Anterior cingulate cortex (tissue), 58 donors: ENCODE measurements at regions not wholly inside any gene's neighbourhood (a gene's known extent, or its start where the extent isn't known, plus 50 kb on each side); places are given as distances from the start of the nearest gene placed in this dataset.

ENCODE experiments used
- DNase-seq, 58 donors: peaks; one replicate each; lab custom pipeline; 2025; lab: John Stamatoyannopoulos, UW

DNA sequence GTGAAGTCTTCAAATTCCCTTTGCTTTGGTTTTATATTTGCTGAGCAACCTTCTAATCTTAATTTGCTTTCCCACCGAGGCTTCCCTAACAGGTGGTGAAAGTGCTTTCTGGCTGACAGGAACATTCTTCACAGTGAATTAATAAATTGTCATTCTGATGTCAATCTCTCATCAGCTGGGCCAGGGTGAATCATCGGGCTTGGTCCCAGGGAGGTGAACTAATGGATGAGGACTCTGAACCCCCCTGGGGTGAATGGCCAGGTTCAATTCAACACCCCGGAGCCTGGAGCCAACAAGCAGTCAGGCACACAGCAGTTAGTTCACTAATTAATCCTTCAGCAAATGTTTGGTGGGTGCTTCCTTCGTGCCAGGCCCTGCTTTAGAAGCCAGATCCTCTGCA is 155.4 kb upstream of the PDGFD start:
- DNase-seq = no peak

DNA sequence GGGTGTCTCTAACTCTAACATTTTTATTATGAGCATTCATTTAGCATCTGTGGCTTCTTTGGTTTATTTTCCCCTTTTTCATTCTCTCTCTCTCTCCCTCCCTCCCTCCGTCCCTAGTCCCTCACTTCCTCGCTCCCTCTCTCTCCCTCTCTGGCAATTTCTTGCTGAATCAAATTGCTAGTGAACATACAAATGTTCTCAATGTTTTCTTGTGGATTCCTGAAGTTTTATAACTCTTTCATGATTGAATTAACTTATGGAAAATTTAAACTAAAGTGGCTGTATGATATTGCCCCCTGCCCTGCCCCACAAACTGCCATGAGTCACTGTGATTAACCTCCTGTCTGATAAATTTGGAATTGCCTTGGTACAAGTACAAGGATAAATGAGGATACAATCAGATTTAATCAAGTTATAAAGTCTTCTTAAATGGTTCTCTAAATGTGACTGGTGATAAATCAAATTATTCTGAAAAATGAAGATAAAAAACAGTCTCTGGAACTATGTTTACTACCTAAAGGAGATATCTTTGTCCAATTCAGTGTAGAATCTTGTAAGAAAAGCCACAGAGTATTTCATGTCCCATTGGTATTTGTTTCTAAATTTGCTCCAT is 143.0 kb upstream of the PDGFD start:
- DNase-seq = no peak

DNA sequence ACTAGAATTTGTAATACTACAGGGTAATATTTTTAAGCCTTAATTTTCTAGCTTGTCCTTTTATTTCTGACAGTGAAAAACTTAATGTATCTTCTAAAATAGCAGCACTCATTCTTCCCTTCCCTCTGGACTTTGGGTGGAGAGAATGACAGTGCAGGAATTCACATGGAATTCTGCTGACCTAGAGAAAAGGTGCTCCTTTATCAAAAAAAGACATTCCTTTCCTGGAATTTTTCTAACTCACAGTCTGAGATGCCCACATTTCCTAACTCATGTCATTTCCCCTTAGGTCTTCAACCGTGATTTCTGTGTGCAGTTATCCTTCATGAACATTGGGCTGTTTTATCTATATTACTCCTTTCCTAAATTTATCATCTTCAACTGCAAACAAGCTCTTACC is 137.8 kb upstream of the PDGFD start:
- no peak for DNase-seq

DNA sequence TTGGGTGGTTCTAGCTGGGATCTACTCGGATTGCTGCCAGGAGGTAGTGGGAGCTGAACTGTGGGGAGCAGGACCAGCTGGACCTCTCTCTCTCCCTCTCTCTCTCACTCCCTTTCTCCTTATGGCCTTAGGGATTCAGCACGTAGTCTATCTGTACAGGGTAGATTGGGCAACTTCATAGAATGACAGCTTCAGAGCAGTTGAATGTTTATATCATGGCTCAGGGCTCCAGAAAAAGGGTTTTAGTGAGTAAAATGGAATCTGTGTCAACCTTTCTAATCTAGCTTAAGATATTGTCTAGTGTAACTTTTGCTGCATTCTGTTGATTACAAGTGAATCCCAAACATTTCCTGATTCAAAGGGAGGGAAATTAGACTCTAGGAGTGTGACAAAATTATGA is 127.7 kb upstream of the PDGFD start:
- no peak for DNase-seq

DNA sequence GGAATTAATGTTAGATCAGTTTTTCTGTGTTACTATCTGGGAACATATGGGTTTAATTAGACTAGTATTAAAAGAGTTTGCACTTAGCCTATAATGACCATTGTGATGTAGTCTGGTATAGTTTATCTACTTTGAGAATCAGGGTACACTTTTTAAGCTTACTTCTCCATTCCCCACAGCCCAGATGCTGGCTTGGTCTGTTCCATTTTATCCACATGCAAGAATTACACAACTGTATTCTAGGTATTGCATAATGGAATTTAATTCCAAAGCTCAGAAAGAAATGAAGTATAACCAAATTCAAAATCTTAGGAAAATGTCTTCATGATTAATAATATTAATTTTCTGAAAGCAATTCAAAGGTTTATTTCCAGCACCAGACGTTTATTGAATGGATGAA is 122.2 kb upstream of the PDGFD start:
- DNase-seq = no peak

DNA sequence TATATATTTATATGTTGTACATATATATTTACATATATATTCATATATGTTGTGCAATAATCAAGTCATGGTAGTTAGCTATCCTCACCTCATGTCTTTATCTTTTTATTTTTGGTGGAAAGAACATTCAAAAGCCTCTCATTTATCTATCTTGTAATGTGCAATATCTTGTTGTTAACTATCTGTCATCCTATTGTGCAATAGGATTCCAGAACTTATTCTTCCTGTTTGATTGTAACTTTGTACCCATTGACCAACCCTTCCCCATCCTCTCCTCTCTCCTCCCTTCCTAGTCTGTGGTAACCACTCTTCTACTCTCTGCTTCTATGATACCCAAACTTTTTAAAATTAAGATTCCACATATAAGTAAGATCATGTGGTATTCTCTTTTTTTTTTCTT is 115.6 kb upstream of the PDGFD start:
- no peak for DNase-seq

DNA sequence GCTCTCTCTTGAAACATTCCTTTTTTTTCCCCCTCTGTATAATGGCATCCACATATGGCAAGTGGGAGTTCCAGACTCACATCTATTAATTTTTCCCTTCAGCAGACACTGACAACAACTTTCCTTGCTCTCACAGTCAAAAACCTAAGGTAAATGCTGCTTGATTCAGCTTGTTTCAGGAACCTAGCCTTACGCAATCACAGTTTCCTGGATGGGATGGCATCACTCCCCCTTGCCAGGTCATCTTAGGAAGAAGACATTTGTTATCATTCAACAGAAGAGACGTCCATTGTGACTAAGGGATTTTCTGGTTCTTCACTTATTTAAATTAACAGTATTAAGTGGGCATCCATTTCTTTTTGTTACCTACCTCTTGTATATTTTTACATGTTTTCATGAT is 112.0 kb upstream of the PDGFD start:
- DNase-seq = no peak

DNA sequence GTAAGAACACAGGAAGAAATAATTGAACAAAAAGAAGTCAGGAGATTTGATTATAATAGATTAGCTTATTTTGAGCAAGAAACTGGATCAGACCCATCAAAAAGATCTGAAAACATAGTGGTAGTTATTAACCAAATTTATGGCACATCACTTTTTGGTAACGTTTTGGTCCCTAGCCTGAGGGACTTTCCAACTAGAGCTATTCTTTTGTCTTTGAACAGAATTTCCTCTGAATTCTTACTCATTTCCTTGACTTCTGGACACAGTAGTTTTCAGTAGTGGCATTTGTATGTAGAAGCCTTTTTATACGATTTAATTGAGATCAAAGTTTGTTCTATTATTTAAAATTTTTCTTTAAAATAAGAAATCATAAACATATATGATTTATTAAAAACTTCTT is 96.5 kb upstream of the PDGFD start:
- DNase-seq = no peak

DNA sequence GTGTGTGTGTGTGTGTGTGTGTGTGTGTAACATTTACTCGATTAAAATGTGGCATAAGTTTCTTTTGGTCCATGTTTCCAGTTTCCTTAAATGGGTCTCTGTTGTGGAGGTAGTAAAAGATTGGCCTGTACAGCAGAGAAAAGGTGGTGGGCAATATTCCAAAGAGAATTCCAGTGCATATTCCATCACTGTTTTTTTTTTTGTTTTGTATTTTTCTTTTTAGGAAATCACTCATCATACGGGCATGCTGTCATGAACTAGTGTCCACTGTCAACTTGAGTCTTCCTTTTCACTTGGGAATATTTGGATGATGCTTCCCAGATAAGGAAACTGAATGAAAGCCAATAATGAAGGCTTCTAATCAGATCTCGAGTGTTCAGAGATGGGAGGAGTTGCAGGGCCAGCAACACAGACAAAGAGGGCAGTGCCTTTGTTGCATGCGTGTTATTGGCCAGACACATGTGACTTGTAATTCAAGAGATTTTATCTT is 95.2 kb upstream of the PDGFD start:
- DNase-seq = no peak

DNA sequence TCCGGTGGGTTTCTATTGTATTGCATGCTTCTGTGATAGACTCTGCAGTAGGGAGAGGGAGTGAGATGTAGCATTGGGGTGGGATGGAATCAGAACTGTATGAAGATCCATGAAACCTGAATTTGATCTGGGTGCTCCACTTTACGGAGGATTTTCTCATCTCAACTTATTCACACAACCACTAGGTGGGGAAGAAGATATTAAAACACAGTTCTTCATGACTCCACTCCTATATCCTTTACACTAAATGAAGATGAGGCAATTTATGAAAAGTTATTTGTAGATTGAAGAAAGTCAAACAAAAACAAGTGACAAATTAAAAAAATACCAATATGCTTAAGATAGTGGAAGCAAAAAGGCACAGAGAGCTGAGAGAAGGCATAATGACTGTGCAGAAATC is 92.6 kb upstream of the PDGFD start:
- DNase-seq = no peak

DNA sequence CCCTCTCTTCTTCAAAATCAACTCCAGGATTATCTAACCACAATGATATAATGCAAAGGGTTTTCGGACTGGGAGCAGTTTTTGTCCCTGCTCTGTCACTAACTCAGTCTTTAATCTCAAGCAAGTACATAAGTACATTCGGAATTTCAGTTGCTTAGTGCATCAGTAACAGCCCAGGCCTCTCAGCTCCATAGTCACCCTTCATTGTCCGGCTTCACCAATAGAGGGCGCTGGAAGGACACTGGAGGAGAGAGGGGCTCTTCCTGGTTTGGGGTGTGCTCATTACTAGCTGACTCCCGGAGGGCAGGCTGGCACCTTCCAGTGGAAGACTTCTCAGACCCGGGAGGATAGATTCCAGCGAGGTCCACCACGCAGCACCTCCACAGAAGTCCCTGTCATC is 90.4 kb upstream of the PDGFD start:
- DNase-seq = peak in 1 of 58 donors; percentile 1

DNA sequence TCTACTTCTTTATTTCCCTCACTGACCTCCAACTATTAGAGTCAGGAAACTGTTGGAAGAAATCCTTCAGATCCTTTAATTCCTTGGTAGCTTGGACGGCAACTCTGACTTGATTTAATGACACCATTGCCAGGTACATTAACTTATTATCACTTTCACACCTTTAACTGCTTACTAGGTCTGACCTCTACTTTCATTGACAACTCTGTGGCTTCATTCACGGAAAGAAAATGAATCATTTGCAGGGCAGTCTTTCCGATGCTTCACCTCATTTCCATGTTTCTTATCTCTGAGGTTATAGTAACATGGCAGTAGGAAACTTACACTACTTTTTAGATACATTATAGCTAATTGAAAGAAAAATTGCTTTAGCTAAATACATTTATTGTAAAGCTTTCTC is 82.6 kb upstream of the PDGFD start:
- DNase-seq = no peak

DNA sequence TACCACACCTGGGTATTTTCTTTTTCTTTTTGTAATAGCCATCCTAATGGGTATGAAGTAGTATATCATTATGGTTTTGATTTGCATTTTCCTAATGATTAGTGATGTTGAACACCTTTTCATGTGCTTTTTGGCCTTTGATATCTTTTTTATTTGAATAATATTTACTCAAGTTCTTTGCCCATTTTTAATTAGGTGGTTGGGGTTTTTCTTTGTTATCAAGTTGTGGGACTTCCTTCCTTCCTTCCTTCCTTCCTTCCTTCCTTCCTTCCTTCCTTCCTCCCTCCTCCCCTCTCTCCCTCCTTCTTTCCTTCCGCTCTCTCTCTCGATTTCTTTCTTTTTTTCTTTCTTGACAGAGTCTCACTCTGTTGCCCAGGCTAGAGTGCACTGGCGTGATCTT is 75.0 kb upstream of the PDGFD start:
- DNase-seq = no peak

DNA sequence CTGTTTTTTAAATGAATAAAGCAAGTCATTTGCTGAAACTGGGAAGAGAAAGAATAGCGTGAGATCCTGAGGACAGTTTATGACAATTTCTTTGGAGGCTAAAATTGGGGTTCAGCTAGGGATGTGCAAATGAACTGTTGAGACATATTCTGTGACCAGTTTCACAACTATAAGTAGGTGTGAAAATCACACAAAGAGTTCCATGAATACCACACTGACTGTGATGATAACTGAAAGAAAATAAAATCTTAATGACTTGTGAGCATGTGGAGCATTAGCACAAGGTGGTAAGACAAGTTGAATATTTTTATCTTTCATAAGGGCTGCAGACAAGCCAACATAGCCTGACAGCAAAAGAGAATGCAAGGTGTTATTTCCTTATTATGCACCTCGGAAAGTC is 61.1 kb upstream of the PDGFD start:
- DNase-seq = no peak

DNA sequence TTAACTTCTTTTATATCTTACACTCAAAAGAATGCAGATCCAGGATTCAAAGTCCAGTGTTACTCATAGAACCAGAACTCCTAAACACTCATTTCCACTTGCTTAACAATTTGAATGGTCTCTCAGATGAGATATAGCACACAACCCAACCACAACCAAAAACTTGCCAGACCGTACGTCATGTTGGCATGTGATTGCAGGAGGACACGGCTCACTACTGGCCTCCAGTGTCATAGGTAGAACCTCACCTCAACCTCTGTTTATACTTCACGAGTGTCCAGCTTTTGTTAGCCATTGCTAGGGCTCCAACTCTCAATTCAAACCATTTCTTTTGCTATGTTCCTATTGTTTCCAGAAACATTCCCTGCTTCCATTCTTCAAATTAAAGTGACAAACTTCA is 58.5 kb upstream of the PDGFD start:
- no peak for DNase-seq

DNA sequence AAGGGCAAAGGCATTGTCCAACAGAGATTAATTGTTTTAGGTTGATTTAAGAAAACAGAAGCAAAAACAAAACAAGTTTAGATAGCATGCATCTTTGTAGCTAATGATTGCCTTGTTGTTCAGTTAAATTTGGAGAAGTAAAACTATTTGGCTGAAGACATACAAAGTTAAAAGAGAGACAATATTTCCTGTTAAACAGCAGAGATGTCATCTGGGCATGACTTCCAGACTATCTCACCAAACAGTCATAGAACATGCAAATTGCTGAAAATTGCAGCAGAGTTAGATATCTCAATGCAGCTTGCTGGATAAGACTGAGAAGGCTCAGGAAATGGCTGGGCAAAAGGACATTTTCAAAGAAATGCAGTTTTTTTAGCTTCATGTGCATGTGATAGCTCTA is 57.5 kb upstream of the PDGFD start:
- no peak for DNase-seq

DNA sequence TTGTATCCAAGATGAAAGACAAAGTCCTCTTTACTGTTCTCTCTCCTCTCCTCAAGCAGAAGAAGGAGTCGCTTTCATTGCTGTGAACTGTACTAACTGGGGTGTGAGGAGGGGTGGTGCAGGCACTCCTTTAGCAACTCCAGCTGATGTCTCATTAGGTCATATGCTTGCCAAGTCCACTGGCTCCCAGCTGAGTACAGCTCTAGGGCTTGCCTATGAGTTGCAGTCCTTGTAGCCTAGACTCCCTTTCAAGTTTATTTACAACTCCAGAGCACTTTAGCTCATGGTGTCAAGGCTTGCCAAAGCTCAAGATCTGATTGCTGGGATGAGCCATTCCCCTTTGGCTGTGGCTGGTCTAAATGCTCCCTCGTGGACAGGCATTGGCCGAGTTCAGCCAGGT is 55.1 kb upstream of the PDGFD start:
- DNase-seq = no peak

DNA sequence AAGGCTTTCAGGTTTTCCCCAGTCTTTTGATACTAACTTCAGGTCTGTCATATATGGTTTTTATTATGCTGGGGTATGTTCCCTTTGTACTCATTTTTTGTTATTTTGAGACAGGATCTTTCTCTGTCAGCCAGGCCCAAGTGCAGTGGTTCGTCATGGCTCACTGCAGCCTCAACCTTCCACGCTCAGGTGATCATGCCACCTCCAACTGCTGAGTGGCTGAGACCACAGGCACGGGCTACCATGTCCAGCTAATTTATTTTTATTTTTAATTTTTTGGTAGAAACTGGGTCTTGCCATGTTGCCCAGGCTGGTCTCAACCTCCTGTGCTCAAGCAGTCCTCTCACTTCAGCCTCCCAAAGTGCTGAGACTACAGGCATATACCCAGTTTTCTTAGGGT is 50.6 kb upstream of the PDGFD start:
- no peak for DNase-seq
